ENCODE measurements at regions not wholly inside any gene's neighbourhood (a gene's known extent, or its start where the extent isn't known, plus 50 kb on each side); places are given as distances from the start of the nearest gene placed in this dataset.
"Not testable (repeated sequence)": the region's sequence is repeated elsewhere in the genome, so short reads cannot be mapped to it uniquely, and the experiment has no call there.

DNA sequence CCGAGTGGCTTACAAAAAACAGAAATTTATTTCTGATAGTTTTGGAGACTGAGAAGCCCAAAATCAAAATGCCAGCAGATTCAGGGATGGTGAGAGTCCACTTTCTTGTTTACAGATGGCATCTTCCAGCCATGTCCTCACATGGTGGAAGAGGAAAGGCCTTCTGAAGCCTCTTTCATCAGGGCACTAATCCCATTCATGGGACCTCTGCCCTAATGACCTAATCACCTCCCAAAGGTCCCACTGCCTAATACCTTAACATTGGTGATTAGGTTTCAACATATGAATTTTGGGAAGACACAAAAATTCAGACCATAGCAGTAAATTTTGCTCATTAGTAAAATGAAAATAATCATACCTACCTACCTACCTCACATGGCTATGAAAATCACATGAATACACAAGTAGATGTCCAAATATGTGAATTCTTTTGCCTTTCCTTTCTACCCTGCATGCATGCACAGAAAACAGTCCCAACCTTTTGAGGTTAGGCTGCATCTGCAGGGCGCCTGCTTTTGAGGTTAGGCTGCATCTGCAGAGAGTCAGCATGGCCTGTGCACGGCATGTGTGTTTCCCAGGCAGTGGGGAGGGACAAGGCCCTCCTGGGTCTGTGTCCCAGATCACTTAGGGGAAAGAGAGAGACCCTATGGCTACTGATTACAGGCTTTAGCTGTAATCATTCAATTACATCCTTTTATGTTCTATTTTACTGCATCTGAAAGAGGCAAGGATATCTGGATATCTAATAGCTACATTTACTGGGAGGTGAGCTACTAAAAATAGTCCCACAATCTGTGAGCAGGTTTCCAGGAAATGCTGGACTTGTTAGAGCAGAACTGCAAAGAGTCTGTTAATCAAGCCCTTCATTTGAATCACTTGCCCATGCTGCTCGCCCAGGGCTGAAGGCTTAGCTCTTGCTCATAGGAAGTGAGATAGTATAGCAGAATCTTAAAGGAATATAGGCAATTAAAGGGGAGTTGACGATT lies 497.7 kb upstream of the MARCKS start:
- no peak for DNase-seq

DNA sequence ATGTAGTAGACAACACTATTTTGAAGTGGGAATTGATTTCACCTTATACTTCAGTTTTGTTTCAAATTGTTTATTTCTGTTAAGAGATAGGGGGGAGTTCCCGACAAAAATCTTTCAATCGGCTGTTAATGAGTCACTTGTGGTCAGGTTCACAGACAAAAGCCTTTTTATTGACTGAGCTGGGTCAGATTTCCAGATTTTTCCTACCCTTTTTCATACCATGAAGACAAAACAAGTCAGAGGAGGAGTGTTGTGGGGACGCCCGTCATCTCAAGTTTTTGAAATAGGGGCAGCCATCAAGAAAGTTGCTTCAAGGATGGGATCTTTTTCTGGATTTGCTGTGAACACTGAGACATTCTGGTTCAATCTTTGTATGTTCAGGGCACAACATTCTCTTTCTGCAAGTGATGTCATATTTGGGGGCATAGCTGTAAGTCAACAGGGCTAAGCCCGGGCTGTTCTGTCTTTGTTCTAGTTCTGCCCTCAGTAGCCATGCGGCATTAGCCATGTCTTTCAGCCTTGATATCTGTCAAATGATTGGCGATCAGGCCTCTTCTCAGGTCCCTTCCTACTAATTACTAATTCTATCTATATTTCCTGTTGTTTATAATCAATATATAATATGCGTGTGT lies 496.0 kb upstream of the MARCKS start:
- no peak for DNase-seq

DNA sequence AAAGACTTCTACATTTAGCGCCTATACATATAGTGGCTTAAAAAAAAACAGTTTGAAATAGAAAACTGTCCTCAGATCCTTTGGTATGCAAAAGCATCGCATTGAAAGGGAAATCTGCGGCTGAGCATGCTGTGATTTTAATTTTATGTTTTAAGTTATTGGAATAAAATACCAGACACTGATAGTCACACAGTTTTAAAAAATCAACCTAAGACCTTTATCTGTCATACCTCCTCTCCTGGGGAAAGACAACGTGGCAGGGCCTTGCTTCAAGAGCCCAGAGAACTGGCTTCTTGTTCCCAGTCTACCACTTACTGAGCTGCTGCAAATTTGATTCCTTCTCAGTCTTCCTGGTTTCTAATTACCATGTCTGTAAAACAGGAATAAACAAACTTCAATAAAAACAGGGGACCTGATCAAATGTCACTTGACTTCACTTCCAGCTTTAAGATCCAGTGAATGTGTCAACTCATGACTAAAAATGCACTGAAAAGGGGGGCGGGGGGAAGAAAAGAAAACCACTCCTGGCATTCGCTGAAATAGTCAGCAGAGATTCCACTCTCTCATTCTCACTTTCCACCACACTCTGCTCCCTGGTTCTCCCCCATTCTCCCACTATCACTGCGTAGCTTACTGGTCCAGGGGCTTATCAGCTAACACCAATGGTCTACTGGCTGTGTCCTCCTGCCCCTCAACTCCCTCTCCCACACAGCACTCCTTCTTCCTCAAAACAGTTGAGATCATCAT lies 494.7 kb upstream of the MARCKS start:
- DNase-seq, result no peak

DNA sequence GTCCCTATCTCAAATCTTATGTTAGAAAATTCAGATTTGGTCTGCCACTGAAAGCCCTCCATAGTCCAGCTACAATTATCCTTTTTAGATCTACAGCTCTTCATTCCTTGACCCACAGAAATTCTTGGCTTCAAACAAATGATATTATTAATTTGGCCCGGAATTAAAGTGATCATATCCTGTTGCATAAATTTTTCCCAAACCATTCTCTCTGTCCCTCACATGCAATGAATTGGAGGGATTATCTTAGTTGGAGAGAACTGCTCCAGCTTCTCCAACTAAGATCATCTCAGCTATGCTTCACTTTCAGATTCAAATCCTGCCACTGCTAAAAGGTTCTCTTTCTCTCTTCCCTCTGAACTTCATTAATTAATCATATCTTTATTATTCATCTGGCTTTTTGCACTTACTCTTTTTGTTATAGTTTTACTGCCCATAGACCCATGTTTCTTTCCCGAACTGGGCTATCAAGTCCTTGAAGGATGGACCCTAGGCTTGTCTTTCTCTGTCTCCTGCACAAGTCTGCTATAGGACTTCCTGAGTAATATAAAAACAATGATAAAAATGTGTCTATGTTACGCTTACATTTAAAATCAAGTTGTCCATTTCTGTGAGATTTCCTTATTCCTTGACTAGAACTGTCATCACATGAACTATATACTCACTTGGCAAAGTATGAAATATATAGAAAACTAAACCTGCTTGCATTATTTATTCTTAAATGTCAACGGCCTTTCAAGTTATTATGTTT lies 493.9 kb upstream of the MARCKS start:
- DNase-seq, result no peak

DNA sequence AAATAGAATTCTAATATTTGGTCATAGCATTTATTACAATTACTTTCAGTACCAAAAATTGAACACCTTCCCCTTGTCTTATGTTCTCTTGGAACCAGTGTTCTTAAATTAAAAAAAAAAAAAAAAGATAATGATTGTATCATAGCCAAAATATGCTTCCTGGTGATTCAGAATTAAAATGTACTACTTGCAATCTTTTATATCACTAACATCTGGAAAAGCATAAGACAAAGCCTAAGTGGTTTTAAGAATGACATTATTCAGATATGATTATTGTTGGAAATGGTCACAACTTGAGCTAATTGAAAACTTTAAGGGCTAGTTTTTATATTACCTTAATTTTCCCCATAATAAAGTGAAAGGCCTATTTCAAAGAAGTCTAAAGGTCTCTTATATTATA lies 493.3 kb upstream of the MARCKS start:
- no peak for DNase-seq

DNA sequence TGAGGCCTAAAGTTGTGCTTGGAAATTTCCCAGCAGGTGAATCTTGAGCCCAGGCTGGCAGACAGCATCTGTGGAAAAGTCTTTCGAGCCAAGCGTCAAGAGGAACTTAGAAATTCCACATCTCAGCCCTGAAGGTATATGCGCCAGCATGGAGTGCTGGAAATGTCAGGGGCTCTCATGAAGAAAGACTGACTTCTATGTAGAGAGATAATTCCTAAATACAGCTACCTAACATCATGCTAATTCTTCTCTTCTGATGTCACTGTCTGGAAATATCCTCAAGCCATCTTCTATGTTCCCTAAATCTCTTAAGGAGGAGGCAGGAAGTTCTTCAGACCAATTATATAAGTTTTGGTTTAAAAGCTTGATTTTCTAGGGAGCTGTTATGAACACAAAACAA lies 492.4 kb upstream of the MARCKS start:
- DNase-seq, result no peak

DNA sequence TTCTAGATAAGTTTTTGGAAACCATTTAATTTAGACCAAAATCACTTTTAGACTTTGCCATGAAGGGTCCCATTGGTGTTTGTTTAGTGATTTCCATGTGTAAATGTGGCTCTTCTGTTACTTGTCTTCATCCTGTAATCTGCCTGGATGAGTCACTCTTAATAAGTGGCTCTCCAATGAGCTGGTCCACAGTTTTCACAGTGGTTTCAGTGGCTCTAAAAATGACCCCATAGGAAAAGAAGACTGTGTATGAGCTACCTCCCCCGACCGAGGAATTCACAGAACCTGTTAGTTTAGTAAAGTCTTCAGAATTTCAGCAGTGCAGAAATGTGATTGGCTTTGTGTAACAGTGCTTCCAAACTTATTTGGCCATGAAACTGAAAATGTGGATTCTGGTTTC lies 492.0 kb upstream of the MARCKS start:
- no peak for DNase-seq

DNA sequence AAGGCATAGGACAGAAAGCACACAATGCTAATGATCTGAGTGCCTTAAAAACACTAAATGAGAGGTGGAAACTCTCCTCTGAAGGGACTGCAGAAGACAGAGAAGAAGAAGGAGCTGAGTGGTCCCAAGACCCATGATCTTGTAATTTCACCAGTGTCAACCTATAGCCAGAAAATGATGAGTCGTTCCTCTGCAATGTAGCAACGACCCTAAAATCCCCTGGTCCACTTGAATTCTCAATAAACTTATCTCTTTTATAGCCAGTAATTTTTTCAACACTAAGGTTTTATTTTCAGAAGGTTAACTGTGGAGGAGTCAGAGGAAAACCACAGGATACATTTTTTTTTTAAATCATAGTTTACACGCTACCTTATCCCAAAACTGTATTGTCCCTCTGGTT lies 490.6 kb upstream of the MARCKS start:
- no peak for DNase-seq

DNA sequence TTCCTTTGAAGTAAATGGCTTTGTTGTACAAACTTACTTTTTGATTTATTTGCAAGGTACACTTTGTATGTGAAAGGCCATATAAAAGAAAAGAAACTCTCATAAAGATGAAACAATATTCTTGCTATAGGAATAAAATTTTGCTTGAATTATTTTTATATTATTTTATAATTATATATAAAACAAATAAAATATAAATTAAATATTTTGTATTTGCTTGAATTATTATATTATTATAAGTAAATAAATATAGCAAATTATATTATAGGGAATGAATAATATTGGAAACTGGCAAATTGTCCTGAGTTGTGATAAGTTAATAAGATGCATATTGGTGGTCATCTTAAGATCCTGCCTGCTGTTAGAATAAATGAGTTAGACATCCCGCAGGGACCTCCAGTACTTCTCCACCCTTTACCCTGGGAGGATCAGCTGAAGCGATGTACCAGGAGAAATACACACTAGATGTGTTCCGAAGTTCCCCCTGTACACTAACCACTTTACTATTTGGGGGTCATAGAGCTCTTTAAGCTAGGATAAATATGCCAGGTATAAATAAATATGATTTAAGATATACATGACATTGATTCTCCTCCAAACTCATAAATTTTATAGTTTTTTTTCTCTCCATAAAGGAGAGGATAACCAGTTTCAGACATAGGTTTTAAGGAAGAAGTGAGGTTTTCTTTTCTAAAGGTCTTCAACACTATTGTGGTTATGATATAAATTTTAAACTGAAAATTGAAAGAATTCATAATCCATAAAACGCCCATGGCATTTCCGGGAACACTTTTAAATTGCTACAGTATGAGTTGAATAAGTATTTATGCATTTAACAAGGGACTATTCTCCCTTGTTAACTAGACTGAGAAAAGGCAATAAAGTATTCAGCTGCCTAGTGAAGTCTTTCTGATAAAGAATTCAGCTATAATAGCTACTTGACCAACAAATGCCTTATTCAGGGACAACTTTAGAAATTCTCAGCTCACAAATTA lies 486.3 kb upstream of the MARCKS start:
- no peak for DNase-seq

DNA sequence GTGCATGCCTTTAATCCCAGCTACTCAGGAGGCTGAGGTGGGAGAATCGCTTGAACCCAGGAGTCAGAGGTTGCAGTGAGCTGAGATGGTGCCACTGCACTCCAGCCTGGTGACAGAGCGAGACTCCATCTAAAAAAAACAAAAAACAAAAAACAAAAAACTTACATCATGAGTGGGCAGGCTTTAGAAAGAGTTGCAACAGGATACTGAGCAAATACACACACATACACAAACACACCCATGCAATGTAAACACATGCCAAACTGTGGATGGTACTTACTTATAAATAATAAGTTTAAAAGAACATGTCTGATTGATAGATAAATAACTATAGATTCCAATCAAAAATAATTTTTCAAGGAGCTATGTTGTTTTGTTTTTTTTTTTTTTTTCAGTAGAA lies 481.7 kb upstream of the MARCKS start:
- not testable (repeated sequence) for DNase-seq

DNA sequence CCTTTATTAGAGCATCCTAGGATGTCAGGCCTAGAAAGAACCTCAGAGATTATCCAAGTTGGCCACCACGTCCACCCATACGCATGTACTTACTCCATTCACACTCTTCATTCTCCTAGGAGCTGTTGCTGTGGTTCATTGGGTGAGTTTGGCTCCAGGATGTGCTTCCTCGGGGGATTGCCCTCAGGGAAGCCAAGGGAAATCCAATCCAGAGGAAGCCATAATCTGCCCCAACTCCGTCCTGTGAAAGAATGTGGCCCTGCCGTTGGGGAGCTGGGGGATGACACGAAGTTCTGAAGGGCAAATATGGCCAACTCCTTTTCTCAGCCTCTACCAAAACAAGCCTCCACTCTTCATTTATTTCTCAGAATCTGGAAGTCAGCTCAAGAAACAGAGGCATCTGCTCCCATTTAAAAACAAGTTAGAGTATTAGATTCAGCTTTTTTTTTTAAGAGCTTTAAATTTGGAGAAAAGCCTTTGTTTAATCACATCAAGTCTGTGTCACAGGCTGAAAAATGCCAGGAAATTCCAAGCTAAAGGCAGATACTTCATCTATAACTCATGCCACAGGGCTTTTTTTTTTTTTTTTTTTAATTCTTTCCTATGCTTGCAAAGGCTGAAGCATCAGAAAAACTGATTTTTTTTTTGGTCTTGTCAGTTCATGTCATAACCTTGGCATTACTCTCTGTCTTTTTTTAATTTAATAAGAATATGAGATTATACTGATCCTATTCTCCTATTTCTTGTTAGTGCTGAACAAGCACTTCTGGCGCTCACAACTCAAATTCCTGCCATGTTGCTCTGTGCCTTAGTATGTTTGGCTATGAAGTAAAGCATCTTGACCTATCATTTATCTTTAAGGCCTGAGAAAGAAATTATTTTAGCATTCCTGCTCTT lies 480.9 kb upstream of the MARCKS start:
- no peak for DNase-seq

DNA sequence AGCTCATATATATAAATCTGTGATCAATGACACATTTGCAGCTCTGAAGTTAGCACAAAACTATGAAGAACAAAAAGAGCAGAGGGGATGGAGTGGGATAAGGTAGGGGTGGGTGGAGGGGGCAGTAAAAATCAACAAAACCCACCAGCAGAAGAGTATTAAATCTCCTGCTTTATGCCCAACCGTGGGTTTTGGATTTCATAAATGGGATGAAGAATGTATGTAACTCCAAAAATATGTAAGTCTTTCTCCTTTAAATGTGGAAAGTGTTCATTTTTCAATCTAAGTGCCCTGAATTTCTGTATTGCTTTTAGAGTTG lies 480.3 kb upstream of the MARCKS start:
- DNase-seq, result no peak

DNA sequence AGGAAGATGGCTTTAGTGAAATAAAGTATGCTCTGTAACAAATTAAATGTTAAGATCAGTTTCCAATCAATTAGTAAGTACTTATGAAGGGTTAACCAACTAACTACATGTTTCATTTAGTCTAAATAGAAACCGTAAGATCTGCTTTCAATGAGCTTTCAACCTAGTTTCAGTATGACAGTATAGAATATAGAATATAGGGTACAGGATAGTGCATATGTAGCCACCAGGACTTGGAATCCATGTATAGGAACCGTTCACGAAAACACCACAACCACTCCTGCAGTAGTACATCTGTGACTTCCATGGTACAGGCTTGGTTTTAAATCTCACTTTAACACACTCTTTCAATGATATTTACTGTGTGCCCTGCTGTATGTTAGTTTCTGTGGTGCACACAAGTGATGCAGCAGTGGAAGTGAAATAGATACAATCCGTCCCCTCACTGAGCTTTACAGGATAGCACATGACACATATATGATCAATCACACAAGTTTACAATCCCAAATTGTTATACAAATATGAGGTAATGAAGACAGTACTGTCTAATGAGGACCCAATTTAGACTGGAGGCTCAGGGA lies 479.7 kb upstream of the MARCKS start:
- DNase-seq, result no peak

DNA sequence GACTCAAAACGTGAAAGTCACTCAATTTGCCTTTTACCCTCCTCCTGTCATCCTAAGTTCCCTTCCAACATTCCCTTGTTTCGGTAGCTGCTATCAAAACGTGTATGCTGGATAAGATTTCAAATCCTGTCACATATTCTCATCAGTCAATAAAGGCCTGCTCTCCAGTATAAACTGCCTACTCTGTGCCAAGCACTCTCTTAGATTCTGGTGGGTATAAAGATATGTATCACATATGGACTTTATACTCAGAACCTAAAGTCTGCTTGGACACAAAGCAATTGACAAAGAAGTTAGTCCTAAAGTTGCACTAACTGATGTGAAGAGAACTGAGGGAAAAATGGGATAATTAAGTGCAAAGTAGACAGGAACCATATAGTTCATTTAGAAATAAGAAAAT lies 476.6 kb upstream of the MARCKS start:
- no peak for DNase-seq

DNA sequence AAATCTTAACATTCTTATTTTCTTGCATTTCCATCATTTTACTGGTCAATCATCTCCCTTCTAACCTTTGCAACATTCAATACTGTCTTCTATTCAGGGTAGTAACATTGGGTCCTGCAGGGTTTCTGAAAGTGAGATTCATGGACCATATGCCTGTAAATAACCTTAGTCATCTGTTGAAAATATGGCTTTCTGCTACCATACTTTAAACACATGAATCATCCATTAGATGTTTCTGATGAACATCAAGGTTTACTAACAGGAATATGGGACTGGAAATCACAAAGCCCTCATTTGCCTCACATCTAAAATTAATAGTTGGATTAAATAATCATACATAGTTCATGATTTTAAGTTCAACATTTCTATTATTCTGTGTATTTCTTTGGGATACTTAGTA lies 475.9 kb upstream of the MARCKS start:
- no peak for DNase-seq

DNA sequence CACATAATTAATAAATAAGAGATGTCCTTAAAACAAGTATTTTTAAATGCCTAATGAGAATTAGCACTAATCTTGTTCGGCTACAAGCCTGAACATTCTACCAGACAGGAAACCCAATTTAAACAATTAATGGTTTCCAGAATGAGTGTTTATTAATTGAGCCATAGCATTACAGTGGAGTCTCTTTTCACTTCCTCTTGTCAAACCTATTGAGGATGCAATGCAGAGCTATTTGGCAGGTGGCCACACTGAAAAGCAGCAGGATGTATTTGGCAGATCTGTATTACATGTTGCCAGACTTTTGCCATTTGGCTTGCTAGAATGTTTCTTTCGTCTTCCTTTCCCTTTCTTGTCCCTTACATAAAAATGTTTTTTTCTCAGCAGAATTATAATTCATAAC lies 475.2 kb upstream of the MARCKS start:
- DNase-seq, result peak; percentile 75

DNA sequence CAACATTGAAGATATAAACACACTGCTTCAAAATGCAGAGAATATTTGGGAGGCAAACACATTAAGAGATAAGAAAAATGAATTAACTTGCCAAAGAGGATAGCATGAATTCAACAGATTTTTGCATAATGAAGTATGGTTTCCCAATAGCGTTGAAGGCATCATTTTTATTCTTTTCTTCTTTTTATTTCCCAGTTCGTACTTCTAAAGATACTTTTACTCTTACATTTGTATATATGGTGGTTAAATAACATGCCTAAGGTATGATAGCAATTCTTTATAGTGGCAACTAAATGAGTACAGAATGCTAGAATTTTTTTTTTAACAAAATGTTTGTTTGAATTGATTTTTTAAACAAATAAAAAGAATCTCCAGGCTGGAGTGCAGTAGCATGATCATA lies 473.4 kb upstream of the MARCKS start:
- no peak for DNase-seq

DNA sequence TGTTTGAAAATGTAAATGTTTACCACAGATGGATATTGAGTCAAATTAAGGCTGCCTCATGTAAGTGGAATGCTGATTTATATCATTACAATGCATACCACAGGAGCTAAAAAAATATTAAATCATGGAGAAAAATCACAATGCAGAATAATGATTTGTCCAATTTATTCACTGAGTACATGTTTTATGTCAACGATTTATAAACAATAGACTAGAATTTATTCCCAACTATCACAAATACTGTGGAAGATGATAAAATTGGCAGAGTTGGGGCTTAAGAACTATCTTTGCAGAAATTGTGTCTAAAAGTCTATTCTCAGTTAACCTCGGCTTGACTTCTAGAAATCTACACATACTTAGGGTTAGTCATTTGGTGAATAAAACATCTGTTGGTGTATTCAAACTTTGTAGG lies 472.1 kb upstream of the MARCKS start:
- no peak for DNase-seq

DNA sequence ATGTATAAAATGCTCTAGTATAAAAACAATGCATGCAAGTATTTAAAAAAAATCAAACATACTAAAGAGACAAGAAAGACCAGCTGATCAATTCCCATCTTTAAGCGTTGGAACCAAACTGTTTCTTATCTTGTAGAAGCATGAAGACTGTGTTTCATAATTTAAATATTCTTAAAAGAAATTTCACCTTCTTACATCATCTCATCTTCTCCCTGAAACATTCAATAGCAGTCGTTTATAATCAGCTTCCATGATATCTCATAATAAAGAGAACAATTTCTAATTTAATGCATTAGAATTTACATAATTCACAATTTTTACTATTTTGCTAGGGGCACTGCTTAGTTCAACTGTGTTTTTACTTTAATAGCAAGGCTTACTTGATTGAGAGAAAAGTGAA lies 468.1 kb upstream of the MARCKS start:
- DNase-seq, result no peak

DNA sequence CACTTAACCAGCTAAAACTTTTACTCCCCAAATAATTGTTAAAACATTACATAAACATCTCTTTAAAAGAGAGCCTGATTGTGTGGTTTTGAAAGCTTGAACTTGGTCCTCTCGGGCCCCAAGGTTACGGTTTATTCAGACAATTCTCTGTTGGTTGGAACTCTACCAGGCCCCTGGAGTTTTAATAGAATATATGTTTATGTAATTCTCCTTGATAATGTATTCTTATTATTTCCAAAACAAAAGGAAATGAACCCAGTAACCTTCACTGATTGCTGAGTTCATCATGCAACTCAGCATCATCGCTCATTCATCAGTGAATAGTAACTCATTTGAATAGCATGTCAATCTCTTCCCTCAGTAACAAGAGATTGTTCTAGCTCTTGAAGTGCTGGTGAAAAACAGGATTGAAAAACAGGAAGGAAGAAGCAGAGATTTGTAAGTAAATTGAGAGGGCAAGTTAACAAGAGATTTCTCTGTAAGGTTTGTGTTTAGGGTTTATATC lies 464.5 kb upstream of the MARCKS start:
- DNase-seq, result no peak
